ENCODE measurements at regions not wholly inside any gene's neighbourhood (a gene's known extent, or its start where the extent isn't known, plus 50 kb on each side); places are given as distances from the start of the nearest gene placed in this dataset.

GRCh38 chr13:105139380-105140285, 1395.8 kb downstream of the EFNB2 start:
- peak; percentile 11 for DNase-seq (ENCODE audit: low read depth, low spot score)
- TF ChIP-seq CTCF (IDR thresholded peaks at IDR 0.05; ENCODE audit: low read depth, low read length) = no peak
- H3K4me3 ChIP-seq (ENCODE audit: low read depth, low read length) = peak overlapping the region; percentile 25
- in situ Hi-C loops (cut with HindIII; ENCODE audit: low sequenced_read_pairs) = no loop called here

- no peak overlapping the region for H3K4me3 ChIP-seq (ENCODE audit: low read depth, low read length)
- no peak for DNase-seq (ENCODE audit: low read depth, low spot score)
- in situ Hi-C loops (cut with HindIII; ENCODE audit: low sequenced_read_pairs) = no loop called here
- no peak for TF ChIP-seq CTCF (IDR thresholded peaks at IDR 0.05; ENCODE audit: low read depth, low read length)
Observed at GRCh38 chr13:105139048-105139379, 1396.4 kb downstream of the EFNB2 start.

- DNase-seq (ENCODE audit: low read depth, low spot score) = no peak
- no peak for TF ChIP-seq CTCF (IDR thresholded peaks at IDR 0.05; ENCODE audit: low read depth, low read length)
- in situ Hi-C loops (cut with HindIII; ENCODE audit: low sequenced_read_pairs) = no loop called here
- no peak overlapping the region for H3K4me3 ChIP-seq (ENCODE audit: low read depth, low read length)
Observed at GRCh38 chr13:105135852-105136615, 1399.4 kb downstream of the EFNB2 start.

GRCh38 chr13:105127732-105128131, 1407.7 kb downstream of the EFNB2 start:
- H3K4me3 ChIP-seq (ENCODE audit: low read depth, low read length) = no peak overlapping the region
- in situ Hi-C loops (cut with HindIII; ENCODE audit: low sequenced_read_pairs) = no loop called here
- no peak for TF ChIP-seq CTCF (IDR thresholded peaks at IDR 0.05; ENCODE audit: low read depth, low read length)
- no peak for DNase-seq (ENCODE audit: low read depth, low spot score)

- no peak overlapping the region for H3K4me3 ChIP-seq (ENCODE audit: low read depth, low read length)
- in situ Hi-C loops (cut with HindIII; ENCODE audit: low sequenced_read_pairs) = no loop called here
- no peak for TF ChIP-seq CTCF (IDR thresholded peaks at IDR 0.05; ENCODE audit: low read depth, low read length)
- no peak for DNase-seq (ENCODE audit: low read depth, low spot score)
Observed at GRCh38 chr13:105121221-105121620, 1414.2 kb downstream of the EFNB2 start.

- H3K4me3 ChIP-seq (ENCODE audit: low read depth, low read length) = no peak overlapping the region
- in situ Hi-C loops (cut with HindIII; ENCODE audit: low sequenced_read_pairs) = no loop called here
- TF ChIP-seq CTCF (IDR thresholded peaks at IDR 0.05; ENCODE audit: low read depth, low read length) = no peak
- peak; percentile 17 for DNase-seq (ENCODE audit: low read depth, low spot score)
Observed at GRCh38 chr13:105118426-105118985, 1417.0 kb downstream of the EFNB2 start.

All from astrocyte of the spinal cord (primary cell).